ENCODE measurements at regions not wholly inside any gene's neighbourhood (a gene's known extent, or its start where the extent isn't known, plus 50 kb on each side); places are given as distances from the start of the nearest gene placed in this dataset.

GRCh38 chr17:64772845-64773299, 110.8 kb upstream of the SMURF2 start:
- no peak for TF ChIP-seq CTCF (IDR thresholded peaks at IDR 0.05; ENCODE audit: low read depth, low read length, poor library complexity, severe bottlenecking)
- no peak for TF ChIP-seq EZH2phosphoT487 (IDR thresholded peaks at IDR 0.05; ENCODE audit: borderline replicate concordance, low read length)
